Hepatocyte (in vitro differentiated cells): ENCODE measurements at regions not wholly inside any gene's neighbourhood (a gene's known extent, or its start where the extent isn't known, plus 50 kb on each side); places are given as distances from the start of the nearest gene placed in this dataset.

Source experiments
- DNase-seq: peaks from one replicate; pipeline ENCODE4 v3.0.0-alpha.2; 2016; ENCODE audit warnings: low spot score
- H2AFZ ChIP-seq: fragments of 200-600 bp; sonication (generic); 2 replicates; pipeline ENCODE4 v1.6.0; 2016; ENCODE audit warnings: antibody characterized with exemption, mild to moderate bottlenecking
- H3K27ac ChIP-seq: fragments of 200-600 bp; sonication (generic); 2 replicates; pipeline ENCODE4 v1.5.1; 2016; ENCODE audit warnings: mild to moderate bottlenecking
- H3K27me3 ChIP-seq: fragments of 200-600 bp; sonication (generic); 2 replicates; pipeline ENCODE4 v1.6.1; 2016
- H3K36me3 ChIP-seq: fragments of 200-600 bp; sonication (generic); replicated peaks from 2 replicates; pipeline ENCODE4 v1.5.1; 2016; ENCODE audit warnings: low read depth; ENCODE audit not compliant: insufficient read depth
- H3K4me1 ChIP-seq: fragments of 200-600 bp; sonication (generic); 2 replicates; pipeline ENCODE4 v1.5.1; 2016; ENCODE audit warnings: mild to moderate bottlenecking, moderate library complexity; ENCODE audit not compliant: insufficient read depth
- H3K4me2 ChIP-seq: fragments of 200-600 bp; sonication (generic); 2 replicates; pipeline ENCODE4 v1.6.0; 2016
- H3K4me3 ChIP-seq: fragments of 200-600 bp; sonication (generic); 2 replicates; pipeline ENCODE4 v1.5.1; 2016; ENCODE audit warnings: mild to moderate bottlenecking
- H3K79me2 ChIP-seq: fragments of 200-600 bp; sonication (generic); 2 replicates; pipeline ENCODE4 v1.6.0; 2017; ENCODE audit warnings: mild to moderate bottlenecking
- H3K9me2 ChIP-seq: fragments of 200-600 bp; sonication (generic); replicated peaks from 2 replicates; pipeline ENCODE4 v1.6.0; 2017; ENCODE audit warnings: mild to moderate bottlenecking; ENCODE audit not compliant: insufficient read depth
- H3K9me3 ChIP-seq: fragments of 200-600 bp; sonication (generic); 2 replicates; pipeline ENCODE4 v1.5.1; 2016; ENCODE audit warnings: low read depth, mild to moderate bottlenecking
- H4K20me1 ChIP-seq: fragments of 200-600 bp; sonication (generic); 2 replicates; pipeline ENCODE4 v1.6.0; 2016; ENCODE audit warnings: mild to moderate bottlenecking; ENCODE audit not compliant: insufficient read depth, poor library complexity, severe bottlenecking
- EZH2 ChIP-seq: fragments of 200-600 bp; sonication (generic); IDR thresholded peaks from 2 replicates; pipeline ENCODE4 v1.6.1; 2016; ENCODE audit warnings: antibody characterized with exemption, mild to moderate bottlenecking, borderline replicate concordance
- EZH2phosphoT487 ChIP-seq: fragments of 200-600 bp; sonication (generic); IDR thresholded peaks from one replicate; pipeline ENCODE4 v1.6.1; 2018; ENCODE audit warnings: antibody characterized with exemption, mild to moderate bottlenecking, low read depth, moderate library complexity; ENCODE audit not compliant: unreplicated experiment, severe bottlenecking
- WGBS: methylation state at CpG from one replicate; pipeline ENCODE4 v1.1.6; 2016; ENCODE audit warnings: low lambda C conversion rate; ENCODE audit errors: missing lambda C conversion rate; 5-methylcytosine and 5-hydroxymethylcytosine counted together
- TF ChIP-seq, protein P1 (sequence below): fragments of 200-600 bp; sonication (generic); IDR thresholded peaks from 2 replicates; pipeline ENCODE4 v1.5.1; 2016; ENCODE audit warnings: antibody characterized with exemption, mild to moderate bottlenecking; ENCODE audit not compliant: poor library complexity

DNA sequence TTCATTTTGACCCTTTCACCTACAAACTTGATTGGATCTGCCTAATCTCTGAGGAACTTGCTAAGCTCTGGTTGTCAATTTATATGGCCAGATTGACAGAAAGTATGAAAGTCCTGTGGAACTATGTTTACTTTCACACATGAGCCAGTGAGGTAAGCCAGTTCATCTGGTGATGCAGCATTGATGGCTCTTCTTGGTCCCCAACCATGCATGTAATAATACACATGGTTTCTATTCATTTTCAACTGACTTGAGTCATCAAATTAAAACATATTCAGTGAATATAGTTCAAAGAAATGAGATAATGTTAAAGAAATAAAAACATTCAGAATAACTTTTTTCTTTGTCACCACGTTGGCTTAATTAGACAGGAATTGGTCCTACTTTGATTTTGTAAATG lies 336.1 kb upstream of the THBS1 start:
- no peaks in the 10 kb centered on the region for H3K79me2 ChIP-seq
- H3K4me2 ChIP-seq = no peak overlapping the region
- H4K20me1 ChIP-seq = no peaks in the 10 kb centered on the region
- H2AFZ ChIP-seq = no peak overlapping the region
- DNase-seq = no peak
- WGBS = 83% methylated on average over 1 of the region's 1 CpG
- no peak overlapping the region for H3K27ac ChIP-seq
- no peaks in the 10 kb centered on the region for H3K9me3 ChIP-seq
- TF ChIP-seq EZH2 = no peak
- TF ChIP-seq, protein P1, sequence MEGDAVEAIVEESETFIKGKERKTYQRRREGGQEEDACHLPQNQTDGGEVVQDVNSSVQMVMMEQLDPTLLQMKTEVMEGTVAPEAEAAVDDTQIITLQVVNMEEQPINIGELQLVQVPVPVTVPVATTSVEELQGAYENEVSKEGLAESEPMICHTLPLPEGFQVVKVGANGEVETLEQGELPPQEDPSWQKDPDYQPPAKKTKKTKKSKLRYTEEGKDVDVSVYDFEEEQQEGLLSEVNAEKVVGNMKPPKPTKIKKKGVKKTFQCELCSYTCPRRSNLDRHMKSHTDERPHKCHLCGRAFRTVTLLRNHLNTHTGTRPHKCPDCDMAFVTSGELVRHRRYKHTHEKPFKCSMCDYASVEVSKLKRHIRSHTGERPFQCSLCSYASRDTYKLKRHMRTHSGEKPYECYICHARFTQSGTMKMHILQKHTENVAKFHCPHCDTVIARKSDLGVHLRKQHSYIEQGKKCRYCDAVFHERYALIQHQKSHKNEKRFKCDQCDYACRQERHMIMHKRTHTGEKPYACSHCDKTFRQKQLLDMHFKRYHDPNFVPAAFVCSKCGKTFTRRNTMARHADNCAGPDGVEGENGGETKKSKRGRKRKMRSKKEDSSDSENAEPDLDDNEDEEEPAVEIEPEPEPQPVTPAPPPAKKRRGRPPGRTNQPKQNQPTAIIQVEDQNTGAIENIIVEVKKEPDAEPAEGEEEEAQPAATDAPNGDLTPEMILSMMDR = no peak
- no peak for TF ChIP-seq EZH2phosphoT487
- H3K4me3 ChIP-seq = no peak overlapping the region
- H3K27me3 ChIP-seq = no peaks in the 10 kb centered on the region
- no peaks in the 10 kb centered on the region for H3K36me3 ChIP-seq
- no peaks in the 10 kb centered on the region for H3K4me1 ChIP-seq
- H3K9me2 ChIP-seq = no peaks in the 10 kb centered on the region

DNA sequence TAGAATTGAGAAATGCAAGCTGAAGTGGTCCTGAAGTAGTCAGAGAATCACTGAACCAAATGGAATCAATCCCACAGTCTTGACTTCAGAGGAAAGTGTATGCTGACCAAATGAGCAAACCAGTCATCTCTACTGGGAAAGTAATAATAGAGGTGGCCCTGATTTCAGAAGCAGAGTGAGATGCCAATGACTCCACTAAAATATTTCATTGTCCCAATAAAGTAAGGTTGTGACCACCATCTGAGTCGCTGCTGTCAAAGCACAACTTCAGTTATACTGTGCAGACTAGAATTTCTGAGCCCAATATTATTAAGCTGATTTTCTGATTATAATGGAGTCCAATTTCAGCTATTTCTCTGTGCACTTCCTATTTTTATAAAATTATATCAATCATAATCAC lies 334.4 kb upstream of the THBS1 start:
- TF ChIP-seq, protein P1 = no peak
- no peak for TF ChIP-seq EZH2phosphoT487
- TF ChIP-seq EZH2 = no peak
- Histone ChIP-seq H3K4me1 (no peaks in the 10 kb centered on the region), H3K4me2 (no peak overlapping the region), H3K4me3 (no peak overlapping the region), H3K79me2 (no peaks in the 10 kb centered on the region), H3K27me3 (no peaks in the 10 kb centered on the region), H3K36me3 (no peaks in the 10 kb centered on the region), H3K9me3 (no peaks in the 10 kb centered on the region), H2AFZ (no peak overlapping the region), H4K20me1 (no peaks in the 10 kb centered on the region), H3K27ac (no peak overlapping the region), H3K9me2 (no peaks in the 10 kb centered on the region)
- no peak for DNase-seq
- WGBS = 87% methylated on average over 1 of the region's 1 CpG

DNA sequence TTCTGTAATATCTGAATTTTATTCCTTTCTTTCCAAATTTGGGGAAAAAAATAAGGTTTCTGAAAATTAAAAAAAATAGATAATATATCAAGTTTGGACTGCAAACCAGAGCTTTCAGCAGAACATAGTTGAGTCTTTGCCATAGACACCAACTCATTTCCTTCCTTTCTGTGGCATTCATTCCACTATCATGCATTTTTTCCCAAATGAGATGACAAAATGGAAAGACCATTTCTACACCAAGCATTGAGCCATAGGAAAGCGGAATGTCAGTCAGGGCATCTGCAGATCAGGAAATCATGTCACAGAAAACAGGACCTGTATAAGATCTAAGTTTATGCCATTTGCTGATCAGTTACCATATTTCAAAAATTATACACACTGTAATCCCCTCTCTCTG lies 333.3 kb upstream of the THBS1 start:
- Histone ChIP-seq H4K20me1 (no peaks in the 10 kb centered on the region), H3K4me3 (no peak overlapping the region), H3K27ac (no peak overlapping the region), H3K9me3 (no peaks in the 10 kb centered on the region), H3K4me2 (no peak overlapping the region), H3K27me3 (no peaks in the 10 kb centered on the region), H3K79me2 (no peaks in the 10 kb centered on the region), H3K4me1 (no peaks in the 10 kb centered on the region), H2AFZ (no peak overlapping the region), H3K36me3 (no peaks in the 10 kb centered on the region), H3K9me2 (no peaks in the 10 kb centered on the region)
- WGBS = 97% methylated on average over 1 of the region's 1 CpG
- no peak for TF ChIP-seq EZH2phosphoT487
- TF ChIP-seq, protein P1 = no peak
- TF ChIP-seq EZH2 = no peak
- DNase-seq = no peak

DNA sequence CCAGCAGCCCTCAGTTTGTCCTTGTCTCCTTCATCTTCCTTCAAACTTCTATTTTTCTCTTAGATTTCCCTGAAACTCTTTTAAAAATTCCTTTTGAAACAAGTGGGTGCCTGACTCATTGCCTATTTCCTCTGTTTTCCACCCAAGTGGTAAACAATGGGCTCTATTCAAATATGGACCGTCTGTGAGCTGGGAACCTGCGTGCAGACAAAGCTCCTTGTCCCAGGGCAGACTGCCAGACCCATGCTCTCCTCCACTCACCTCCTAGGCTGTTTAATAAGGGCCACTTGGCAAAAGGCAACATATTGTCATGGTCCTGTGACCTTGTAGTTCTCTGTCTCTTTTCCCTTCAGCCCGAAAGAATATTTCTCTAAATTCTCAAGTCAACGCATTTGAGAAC lies 332.7 kb upstream of the THBS1 start:
- Histone ChIP-seq H4K20me1 (no peaks in the 10 kb centered on the region), H3K27me3 (no peaks in the 10 kb centered on the region), H2AFZ (no peak overlapping the region), H3K4me2 (no peak overlapping the region), H3K79me2 (no peaks in the 10 kb centered on the region), H3K4me3 (no peak overlapping the region), H3K27ac (no peak overlapping the region), H3K36me3 (no peaks in the 10 kb centered on the region), H3K9me2 (no peaks in the 10 kb centered on the region), H3K4me1 (no peaks in the 10 kb centered on the region), H3K9me3 (no peaks in the 10 kb centered on the region)
- no peak for DNase-seq
- TF ChIP-seq, protein P1 = no peak
- TF ChIP-seq EZH2 (no peak), EZH2phosphoT487 (no peak)
- WGBS = 69% methylated on average over 4 of the region's 4 CpGs
